ENCODE measurements at regions not wholly inside any gene's neighbourhood (a gene's known extent, or its start where the extent isn't known, plus 50 kb on each side); places are given as distances from the start of the nearest gene placed in this dataset.

GRCh38 chr2:105504459-105504858, 105.6 kb upstream of the FHL2 start:
- no TSS peak for BruUV-seq (replicated peaks)
- H3K27ac ChIP-seq (ENCODE audit: low read depth, low read length, poor library complexity, severe bottlenecking), result no peak overlapping the region
- CTCF ChIA-PET, result no interaction called here

GRCh38 chr2:105502625-105503334, 103.9 kb upstream of the FHL2 start:
- Histone ChIP-seq H3K4me1 (ENCODE audit: insufficient read depth, low read length, poor library complexity, severe bottlenecking) (no peaks in the 10 kb centered on the region), H3K9me3 (ENCODE audit: low read depth, low read length, poor library complexity, severe bottlenecking) (no peaks in the 10 kb centered on the region), H3K4me3 (ENCODE audit: low read depth, low read length, poor library complexity, severe bottlenecking) (no peak overlapping the region), H3K27ac (ENCODE audit: low read depth, low read length, poor library complexity, severe bottlenecking) (no peak overlapping the region), H3K36me3 (ENCODE audit: insufficient read depth, low read length, poor library complexity, severe bottlenecking) (no peaks in the 10 kb centered on the region), H3K27me3 (replicated peaks; ENCODE audit: insufficient read depth, low read depth, low read length, poor library complexity) (no peaks in the 10 kb centered on the region)
- TF ChIP-seq EZH2 (IDR thresholded peaks at IDR 0.05; ENCODE audit: borderline replicate concordance, low read depth, low read length, poor library complexity, severe bottlenecking) (no peak), CTCF (conservative IDR thresholded peaks at IDR 0.05; ENCODE audit: low read depth, low read length) (no peak)
- no peak for DNase-seq (ENCODE audit: low spot score)
- POLR2A ChIA-PET (ENCODE audit: low non-redundant PET), result no interaction called here
- CTCF ChIA-PET, result no interaction called here
- intact Hi-C loops (cut with micrococcal nuclease; ENCODE audit: unreplicated experiment), result no loop called here
- no TSS peak for BruUV-seq (replicated peaks)

More at GRCh38 chr2:105504459-105504858, 105.6 kb upstream of the FHL2 start:
- no peak overlapping the region for H3K4me3 ChIP-seq (ENCODE audit: low read depth, low read length, poor library complexity, severe bottlenecking)
- intact Hi-C loops (cut with micrococcal nuclease; ENCODE audit: unreplicated experiment), result no loop called here
- DNase-seq (ENCODE audit: low spot score), result no peak
- no peaks in the 10 kb centered on the region for H3K4me1 ChIP-seq (ENCODE audit: insufficient read depth, low read length, poor library complexity, severe bottlenecking)
- TF ChIP-seq CTCF (conservative IDR thresholded peaks at IDR 0.05; ENCODE audit: low read depth, low read length), result no peak
- TF ChIP-seq EZH2 (IDR thresholded peaks at IDR 0.05; ENCODE audit: borderline replicate concordance, low read depth, low read length, poor library complexity, severe bottlenecking), result no peak
- H3K36me3 ChIP-seq (ENCODE audit: insufficient read depth, low read length, poor library complexity, severe bottlenecking), result no peaks in the 10 kb centered on the region
- POLR2A ChIA-PET (ENCODE audit: low non-redundant PET), result no interaction called here
- no peaks in the 10 kb centered on the region for H3K9me3 ChIP-seq (ENCODE audit: low read depth, low read length, poor library complexity, severe bottlenecking)
- H3K27me3 ChIP-seq (replicated peaks; ENCODE audit: insufficient read depth, low read depth, low read length, poor library complexity), result no peaks in the 10 kb centered on the region

GRCh38 chr2:105498281-105498846, 99.5 kb upstream of the FHL2 start:
- CTCF ChIA-PET, result no interaction called here

More at GRCh38 chr2:105498281-105498846, 99.5 kb upstream of the FHL2 start:
- BruUV-seq (replicated peaks), result no TSS peak
- Histone ChIP-seq H3K9me3 (ENCODE audit: low read depth, low read length, poor library complexity, severe bottlenecking) (no peaks in the 10 kb centered on the region), H3K36me3 (ENCODE audit: insufficient read depth, low read length, poor library complexity, severe bottlenecking) (no peaks in the 10 kb centered on the region), H3K27ac (ENCODE audit: low read depth, low read length, poor library complexity, severe bottlenecking) (no peak overlapping the region), H3K27me3 (replicated peaks; ENCODE audit: insufficient read depth, low read depth, low read length, poor library complexity) (no peaks in the 10 kb centered on the region), H3K4me3 (ENCODE audit: low read depth, low read length, poor library complexity, severe bottlenecking) (no peak overlapping the region), H3K4me1 (ENCODE audit: insufficient read depth, low read length, poor library complexity, severe bottlenecking) (no peaks in the 10 kb centered on the region)
- intact Hi-C loops (cut with micrococcal nuclease; ENCODE audit: unreplicated experiment), result no loop called here
- DNase-seq (ENCODE audit: low spot score), result no peak
- no peak for TF ChIP-seq EZH2 (IDR thresholded peaks at IDR 0.05; ENCODE audit: borderline replicate concordance, low read depth, low read length, poor library complexity, severe bottlenecking)
- TF ChIP-seq CTCF (conservative IDR thresholded peaks at IDR 0.05; ENCODE audit: low read depth, low read length), result no peak
- POLR2A ChIA-PET (ENCODE audit: low non-redundant PET), result no interaction called here
